ENCODE measurements at regions not wholly inside any gene's neighbourhood (a gene's known extent, or its start where the extent isn't known, plus 50 kb on each side); places are given as distances from the start of the nearest gene placed in this dataset.

DNA sequence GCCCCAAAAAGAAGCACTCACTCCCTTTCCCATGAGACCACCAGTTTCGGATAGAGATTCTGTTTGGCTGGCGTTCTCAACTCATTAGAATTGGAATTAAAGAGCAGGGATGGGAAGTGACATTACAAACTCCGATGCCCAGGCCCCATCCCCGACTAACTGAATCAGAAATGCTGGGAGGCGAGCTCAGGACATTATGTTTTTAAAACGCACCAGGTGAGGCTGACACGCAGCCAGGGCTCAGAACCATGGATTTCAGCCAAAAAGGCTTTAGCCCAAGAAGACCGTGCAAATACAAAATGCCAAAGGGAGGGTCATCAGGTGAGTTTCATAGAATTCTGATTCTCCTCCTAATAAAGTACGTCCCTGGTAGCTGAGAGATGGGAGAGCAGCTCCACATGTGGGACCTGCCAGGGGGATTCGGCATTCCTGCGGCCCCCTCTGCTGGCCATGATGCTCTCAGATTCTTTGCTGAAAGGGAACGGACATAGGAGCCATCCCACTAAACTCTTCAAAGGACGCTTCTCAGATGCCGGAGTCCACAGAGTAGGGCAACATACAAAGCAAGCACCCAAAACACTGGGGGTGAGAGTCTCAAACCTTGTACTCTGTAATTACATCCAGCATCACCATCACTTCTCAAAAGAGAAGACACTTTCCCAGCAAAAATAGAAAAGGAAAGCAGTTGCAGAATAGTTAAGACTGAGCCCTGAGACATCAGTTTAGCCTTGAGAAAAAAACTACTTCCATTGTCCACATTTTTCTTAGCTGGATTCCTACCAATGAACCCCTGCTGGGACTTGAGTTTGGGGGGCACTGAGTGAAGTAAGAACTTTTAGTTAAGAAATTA lies 205.2 kb downstream of the BMP7 start:
- ChIA-PET POLR2A (no interaction called here), CTCF (interaction anchor here (1.5 kb wide), 1 partner anchor 10 kb away, joined by 3 read pairs; no protein-coding TSS in a partner anchor)
- TF ChIP-seq, protein P1, sequence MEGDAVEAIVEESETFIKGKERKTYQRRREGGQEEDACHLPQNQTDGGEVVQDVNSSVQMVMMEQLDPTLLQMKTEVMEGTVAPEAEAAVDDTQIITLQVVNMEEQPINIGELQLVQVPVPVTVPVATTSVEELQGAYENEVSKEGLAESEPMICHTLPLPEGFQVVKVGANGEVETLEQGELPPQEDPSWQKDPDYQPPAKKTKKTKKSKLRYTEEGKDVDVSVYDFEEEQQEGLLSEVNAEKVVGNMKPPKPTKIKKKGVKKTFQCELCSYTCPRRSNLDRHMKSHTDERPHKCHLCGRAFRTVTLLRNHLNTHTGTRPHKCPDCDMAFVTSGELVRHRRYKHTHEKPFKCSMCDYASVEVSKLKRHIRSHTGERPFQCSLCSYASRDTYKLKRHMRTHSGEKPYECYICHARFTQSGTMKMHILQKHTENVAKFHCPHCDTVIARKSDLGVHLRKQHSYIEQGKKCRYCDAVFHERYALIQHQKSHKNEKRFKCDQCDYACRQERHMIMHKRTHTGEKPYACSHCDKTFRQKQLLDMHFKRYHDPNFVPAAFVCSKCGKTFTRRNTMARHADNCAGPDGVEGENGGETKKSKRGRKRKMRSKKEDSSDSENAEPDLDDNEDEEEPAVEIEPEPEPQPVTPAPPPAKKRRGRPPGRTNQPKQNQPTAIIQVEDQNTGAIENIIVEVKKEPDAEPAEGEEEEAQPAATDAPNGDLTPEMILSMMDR (IDR thresholded peaks at IDR 0.05; ENCODE audit: control extremely low read depth, extremely low read depth, low read depth, missing control alignments) = no peak

DNA sequence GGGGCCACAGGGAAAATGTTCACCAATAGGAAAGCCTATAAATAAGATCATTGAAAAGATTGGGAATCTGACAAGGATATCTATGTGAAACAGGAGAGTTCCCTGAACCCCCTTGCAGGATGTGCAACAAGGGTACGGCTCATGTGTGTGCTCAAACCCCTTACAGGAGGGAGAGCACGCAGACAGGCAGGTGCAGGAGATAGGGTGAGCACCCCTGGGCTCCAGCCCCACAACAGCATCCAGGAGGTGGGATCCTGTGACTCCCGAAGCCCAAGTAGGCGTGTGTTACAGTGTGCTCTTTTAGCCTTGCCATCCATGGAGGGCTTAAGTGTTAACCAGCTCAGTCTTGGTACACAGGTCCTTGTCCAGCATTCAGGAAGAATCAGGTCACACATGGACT lies 204.2 kb downstream of the BMP7 start:
- no peak for DNase-seq (ENCODE audit: extremely low spot score)
- CTCF ChIA-PET = interaction anchor here (1.4 kb wide), 1 partner anchor 28 kb away, joined by 3 read pairs; no protein-coding TSS in a partner anchor
- POLR2A ChIA-PET = no interaction called here
- TF ChIP-seq, protein P1 (IDR thresholded peaks at IDR 0.05; ENCODE audit: control extremely low read depth, extremely low read depth, low read depth, missing control alignments) = no peak

More for the DNA sequence above, 205.2 kb downstream of the BMP7 start:
- no peak for DNase-seq (ENCODE audit: extremely low spot score)

DNA sequence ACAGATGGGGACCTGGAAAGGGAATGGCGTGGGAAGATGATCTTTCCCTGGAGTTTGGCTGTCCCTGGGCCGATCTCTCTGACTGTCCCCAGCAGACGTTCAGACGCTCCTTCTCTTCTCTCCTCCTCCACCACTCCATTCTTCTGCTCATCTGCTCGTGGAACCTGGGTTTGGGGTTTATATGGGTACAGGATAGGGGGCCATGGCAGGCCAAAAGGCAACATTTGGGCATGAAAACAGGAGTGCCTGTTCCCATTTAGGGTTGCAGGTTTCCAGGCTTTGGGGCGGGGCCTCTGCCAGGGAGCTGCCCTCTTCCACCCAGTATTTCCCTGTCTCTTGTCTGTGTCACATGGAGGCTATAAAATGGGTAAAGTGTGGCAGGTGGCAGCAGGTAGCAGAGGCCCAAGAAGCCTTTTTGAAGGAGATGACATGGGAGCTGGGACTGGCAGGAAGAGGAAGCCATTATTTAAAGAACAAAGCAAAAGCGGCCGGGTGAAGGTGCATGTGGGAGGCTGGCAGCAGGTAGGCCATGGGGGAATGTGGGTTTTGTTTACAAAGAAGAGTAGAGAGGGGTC lies 203.7 kb downstream of the BMP7 start:
- TF ChIP-seq, protein P1 (IDR thresholded peaks at IDR 0.05; ENCODE audit: control extremely low read depth, extremely low read depth, low read depth, missing control alignments) = no peak
- POLR2A ChIA-PET = no interaction called here
- CTCF ChIA-PET = interaction anchor here (1.4 kb wide), 1 partner anchor 27 kb away, joined by 3 read pairs; no protein-coding TSS in a partner anchor
- no peak for DNase-seq (ENCODE audit: extremely low spot score)

DNA sequence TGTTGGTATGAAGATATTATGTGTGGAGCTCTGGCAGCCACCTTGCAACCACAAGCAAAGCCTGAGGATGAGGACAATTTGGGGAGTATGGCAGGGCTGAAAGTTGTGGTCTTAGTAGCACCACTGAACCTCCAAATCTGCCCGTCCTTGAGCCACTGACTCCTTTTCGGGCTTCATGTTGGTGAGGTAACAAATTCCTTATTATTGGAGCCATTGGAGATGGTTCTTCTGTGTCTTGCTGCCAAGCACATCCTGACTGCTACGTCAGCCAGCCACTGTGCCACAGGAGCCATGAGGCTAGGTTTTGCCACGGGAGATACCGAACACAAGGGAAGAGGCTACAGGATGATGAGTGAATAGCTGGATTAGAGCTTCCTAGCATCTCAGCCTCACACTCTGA lies 201.6 kb downstream of the BMP7 start:
- no peak for DNase-seq (ENCODE audit: extremely low spot score)
- ChIA-PET CTCF (interaction anchor here (1.0 kb wide), 1 partner anchor 514 kb away, joined by 5 read pairs; no protein-coding TSS in a partner anchor), POLR2A (no interaction called here)
- TF ChIP-seq, protein P1 (IDR thresholded peaks at IDR 0.05; ENCODE audit: control extremely low read depth, extremely low read depth, low read depth, missing control alignments) = no peak

DNA sequence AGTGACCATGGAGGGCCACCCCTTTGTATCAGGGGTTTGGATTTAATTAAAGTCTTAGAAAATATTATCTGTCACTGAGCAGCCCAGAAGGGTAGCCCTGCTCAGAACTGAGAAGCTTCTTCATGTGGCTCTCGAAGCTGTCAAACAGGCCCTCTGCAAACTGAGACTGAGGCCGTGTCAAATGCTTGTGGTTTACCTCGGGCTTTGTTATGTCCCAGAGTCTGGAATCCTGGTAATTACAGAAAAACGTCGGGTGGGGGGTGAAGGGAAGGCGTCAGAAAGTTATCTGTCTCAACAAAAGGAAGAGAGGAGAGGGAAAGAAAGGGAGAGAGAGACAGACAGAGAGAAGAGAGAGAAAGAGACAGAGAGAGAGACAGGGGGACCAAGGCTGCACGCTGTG lies 200.8 kb downstream of the BMP7 start:
- ChIA-PET CTCF (interaction anchor here (0.9 to 1.0 kb wide), 2 partner anchors 14 to 515 kb away, joined by 3 to 5 read pairs; no protein-coding TSS in a partner anchor), POLR2A (no interaction called here)
- no peak for DNase-seq (ENCODE audit: extremely low spot score)
- TF ChIP-seq, protein P1 (IDR thresholded peaks at IDR 0.05; ENCODE audit: control extremely low read depth, extremely low read depth, low read depth, missing control alignments) = no peak

DNA sequence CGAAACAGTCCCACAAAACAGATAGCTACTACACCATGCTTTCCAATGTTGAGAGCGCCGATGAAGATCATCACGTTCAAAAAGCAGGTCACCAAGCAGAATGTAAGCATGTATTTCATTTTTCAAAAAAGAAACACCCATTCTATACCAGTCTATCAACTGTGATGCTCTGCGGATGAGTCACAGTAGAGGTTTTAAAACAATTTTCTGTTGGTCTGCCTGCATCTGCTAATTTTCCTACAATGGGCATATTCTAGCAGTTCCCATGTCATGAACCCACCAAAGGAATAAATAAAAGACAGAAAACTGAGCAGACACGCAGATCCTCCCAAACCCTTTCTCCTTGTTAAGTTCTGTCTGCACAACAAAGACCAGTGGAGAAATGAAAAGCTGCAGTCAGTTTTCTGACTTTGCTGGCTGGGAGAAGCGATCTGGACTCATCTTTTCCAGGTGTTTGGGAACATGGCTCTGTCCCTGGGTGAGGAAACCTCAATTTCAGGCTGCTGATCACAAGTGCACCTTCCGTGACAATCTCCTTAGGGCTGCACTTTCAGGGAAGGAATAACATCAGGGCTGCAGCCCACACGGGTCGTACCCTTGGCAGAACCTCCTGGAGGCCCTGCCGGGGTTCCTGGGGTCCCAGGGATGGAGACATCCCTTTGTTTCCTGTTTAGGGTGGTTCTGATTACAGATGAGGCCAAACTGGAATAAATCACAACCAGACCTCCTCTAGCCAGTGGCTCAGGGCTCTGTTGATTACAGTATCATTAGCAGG lies 200.1 kb downstream of the BMP7 start:
- ChIA-PET CTCF (interaction anchor here (0.9 kb wide), 1 partner anchor 14 kb away, joined by 3 read pairs; no protein-coding TSS in a partner anchor), POLR2A (no interaction called here)
- TF ChIP-seq, protein P1 (IDR thresholded peaks at IDR 0.05; ENCODE audit: control extremely low read depth, extremely low read depth, low read depth, missing control alignments) = no peak
- no peak for DNase-seq (ENCODE audit: extremely low spot score)
